IPS DF 4.7 (cell line): ENCODE measurements at regions not wholly inside any gene's neighbourhood (a gene's known extent, or its start where the extent isn't known, plus 50 kb on each side); places are given as distances from the start of the nearest gene placed in this dataset.
A peak's percentile ranks its signal among the peaks of the same experiment; 100 is the strongest.

Experiments used
- DNase-seq: peaks from one replicate; pipeline ENCODE4 v3.0.0-alpha.2; 2013; ENCODE audit warnings: low spot score; ENCODE audit errors: extremely low read depth

- DNase-seq, result no peak
Observed at GRCh38 chr14:62141139-62141538, 378.9 kb downstream of the SNAPC1 start.

- no peak for DNase-seq
Observed at GRCh38 chr14:62143245-62143644, 381.0 kb downstream of the SNAPC1 start.

GRCh38 chr14:62144863-62145262, 382.6 kb downstream of the SNAPC1 start:
- no peak for DNase-seq

- DNase-seq, result no peak
Observed at GRCh38 chr14:62146030-62146429, 383.8 kb downstream of the SNAPC1 start.

GRCh38 chr14:62156052-62156451, 393.8 kb downstream of the SNAPC1 start:
- no peak for DNase-seq

DNA sequence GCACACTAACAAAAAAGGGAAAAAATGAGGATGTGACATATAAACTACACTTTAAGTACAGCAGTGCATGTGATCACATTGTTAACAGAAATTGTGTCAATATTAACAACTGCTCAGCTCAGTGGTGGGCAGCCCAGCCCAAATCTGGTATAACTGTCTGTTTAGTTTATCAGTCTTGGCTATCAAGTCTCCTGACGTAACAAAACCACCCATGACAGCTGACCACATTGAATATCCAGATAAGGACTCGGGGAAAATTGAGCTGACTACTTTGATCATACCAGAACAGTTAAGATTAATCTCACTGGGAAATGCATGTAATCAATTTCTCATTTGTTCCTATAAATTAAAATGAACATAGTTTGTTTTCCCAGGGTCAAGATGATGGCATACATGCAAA, 396.6 kb downstream of the SNAPC1 start:
- no peak for DNase-seq

GRCh38 chr14:62159314-62159713, 397.1 kb downstream of the SNAPC1 start:
- no peak for DNase-seq

GRCh38 chr14:62162998-62163589, 400.9 kb downstream of the SNAPC1 start:
- DNase-seq, result no peak

- DNase-seq, result no peak
Observed at GRCh38 chr14:62168564-62169155, 406.4 kb downstream of the SNAPC1 start.

GRCh38 chr14:62179367-62180018, 417.3 kb downstream of the SNAPC1 start:
- peak; percentile 60 for DNase-seq

- DNase-seq, result no peak
Observed at GRCh38 chr14:62181591-62181990, 419.4 kb downstream of the SNAPC1 start.

DNA sequence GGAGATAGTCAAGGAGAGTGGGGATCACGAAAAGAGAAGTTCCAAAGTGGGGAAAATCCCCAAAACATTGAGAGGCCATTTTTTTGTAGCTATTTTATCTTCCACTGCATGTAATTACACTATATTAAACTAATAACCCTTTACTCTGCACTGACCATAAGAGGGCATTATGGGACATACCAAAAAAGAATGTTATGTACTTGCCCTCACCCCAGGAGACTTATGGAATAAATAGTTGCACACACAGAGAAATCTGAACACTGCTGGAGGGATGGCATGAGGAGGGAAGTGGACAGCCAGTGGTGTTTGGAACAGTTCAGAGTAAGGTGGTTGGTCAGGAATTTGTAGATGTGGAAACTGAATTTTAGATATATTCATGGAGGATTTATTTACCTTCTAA, 422.9 kb downstream of the SNAPC1 start:
- no peak for DNase-seq

DNA sequence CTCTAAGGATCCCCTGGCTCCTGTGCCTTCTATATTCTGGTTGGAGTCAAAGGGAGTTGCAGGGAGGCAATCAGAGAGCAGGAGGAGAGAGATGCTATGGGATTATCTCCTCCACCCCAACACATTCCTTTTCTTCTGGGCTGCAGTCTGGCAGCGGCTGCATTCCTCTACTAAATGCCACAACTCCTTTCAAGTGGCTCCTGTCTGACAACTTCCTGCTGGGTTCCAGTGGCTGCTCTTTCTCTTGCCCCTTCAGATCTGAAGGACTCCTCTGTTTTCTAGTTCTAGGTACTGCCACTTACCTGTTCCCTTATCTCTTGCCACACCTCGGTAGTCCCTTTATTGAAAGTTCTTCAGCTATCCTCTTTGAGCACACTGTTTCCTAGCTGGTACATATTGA, 425.0 kb downstream of the SNAPC1 start:
- no peak for DNase-seq

DNA sequence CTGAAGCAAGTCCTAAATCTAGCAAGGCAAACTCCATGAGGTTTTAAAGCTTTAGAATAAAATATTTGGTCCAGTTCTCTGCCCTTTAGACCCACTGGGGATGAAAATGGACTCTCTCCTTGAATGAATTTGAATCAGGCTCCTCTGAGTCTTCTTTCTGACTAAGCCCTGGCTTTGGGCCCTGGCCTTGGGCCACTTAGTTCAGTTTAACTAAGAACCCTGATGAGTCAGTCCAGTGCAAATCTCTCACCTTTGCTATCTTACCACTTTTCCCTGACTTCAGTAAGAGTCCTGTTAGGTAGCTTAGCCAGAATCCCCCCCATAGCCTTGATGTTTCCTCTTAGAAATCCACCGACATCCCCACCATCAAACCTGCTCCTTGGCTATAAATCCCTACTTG, 427.5 kb downstream of the SNAPC1 start:
- no peak for DNase-seq

DNA sequence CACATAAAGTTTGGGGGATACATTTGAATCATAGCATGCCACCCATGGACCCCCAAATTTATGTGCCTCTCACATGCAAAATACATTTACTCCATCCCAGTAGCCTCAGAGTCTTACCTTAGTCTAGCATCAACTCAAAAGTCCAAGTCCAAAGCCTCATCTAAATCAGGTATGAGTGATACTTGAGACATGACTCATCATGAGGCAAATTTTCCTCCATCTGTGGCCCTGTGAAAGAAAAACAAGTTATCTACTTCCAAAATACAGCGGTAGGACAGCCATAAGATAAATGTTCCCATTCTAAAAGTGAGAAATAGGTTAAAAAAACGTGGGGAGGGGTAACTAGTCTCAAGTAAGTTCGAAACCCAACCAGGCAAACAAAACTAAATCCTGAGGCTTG, 444.2 kb downstream of the SNAPC1 start:
- DNase-seq, result no peak

GRCh38 chr14:62209287-62209899, 447.2 kb downstream of the SNAPC1 start:
- no peak for DNase-seq

- DNase-seq, result no peak
Observed at GRCh38 chr14:62213516-62213915, 451.3 kb downstream of the SNAPC1 start.

- no peak for DNase-seq
Observed at GRCh38 chr14:62216121-62216520, 453.9 kb downstream of the SNAPC1 start.

GRCh38 chr14:62234849-62235248, 472.6 kb downstream of the SNAPC1 start:
- no peak for DNase-seq

DNA sequence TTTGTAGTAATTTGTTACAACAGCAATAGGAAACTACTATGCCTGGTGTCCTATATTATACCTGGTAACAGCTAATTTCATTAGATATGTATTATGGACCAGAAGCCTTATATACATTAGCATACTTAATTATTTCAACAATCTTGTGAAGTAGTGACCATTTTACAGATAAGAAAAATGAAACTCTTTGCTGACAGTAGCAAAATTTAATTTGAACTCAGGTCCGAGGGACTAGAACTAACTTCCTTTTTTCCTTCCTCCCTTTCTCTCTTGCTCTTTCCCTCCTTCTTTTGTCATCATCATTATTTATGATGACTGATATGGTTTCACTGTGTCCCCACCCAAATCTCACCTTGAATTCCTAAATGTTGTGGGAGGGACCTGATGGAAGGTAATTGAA, 482.0 kb downstream of the SNAPC1 start:
- DNase-seq, result no peak

DNA sequence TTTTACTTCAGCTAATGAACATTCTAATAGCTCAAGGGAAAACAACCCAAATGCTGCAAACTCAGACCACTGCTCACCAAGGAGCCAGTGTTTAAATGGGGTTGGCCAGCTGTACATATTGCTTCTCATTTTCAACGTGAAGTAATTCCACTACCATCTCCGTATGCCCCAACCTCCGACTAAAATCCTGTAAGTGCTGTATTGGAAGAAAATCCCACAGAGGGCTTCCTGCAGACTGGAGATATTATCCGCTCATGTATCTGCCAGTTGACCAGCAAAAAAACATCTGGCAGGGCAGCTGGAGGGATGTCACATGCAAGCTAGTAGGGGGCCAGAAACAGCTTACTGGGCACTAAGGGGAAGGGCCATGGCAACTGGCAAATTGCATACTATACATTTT, 485.0 kb downstream of the SNAPC1 start:
- no peak for DNase-seq

DNA sequence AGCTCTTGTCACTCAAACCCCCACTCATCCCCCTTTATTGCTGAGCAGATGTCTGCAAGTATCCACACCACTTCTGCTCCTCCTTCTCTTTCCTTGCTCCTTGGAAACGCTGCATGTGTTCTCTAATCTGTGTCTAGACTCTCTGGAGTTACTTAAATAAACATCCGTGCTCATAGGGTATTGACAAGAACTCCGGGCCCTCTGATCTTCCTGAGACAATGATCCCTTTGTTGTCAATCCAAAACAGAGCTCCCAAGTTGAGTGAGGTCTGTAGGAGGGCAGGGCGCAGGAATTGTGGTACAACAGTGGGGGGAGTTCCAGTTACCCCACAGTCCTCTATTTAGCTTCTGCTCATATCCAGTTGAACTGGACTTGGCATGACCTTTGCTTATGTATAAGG, 489.0 kb downstream of the SNAPC1 start:
- DNase-seq, result no peak

- DNase-seq, result no peak
Observed at GRCh38 chr14:62253171-62253570, 491.0 kb downstream of the SNAPC1 start.
